ENCODE measurements at regions not wholly inside any gene's neighbourhood (a gene's known extent, or its start where the extent isn't known, plus 50 kb on each side); places are given as distances from the start of the nearest gene placed in this dataset.

GRCh38 chr18:59048378-59048777 lies 91.3 kb upstream of the SEC11C start:
- Histone ChIP-seq H3K23ac (ENCODE audit: insufficient read length) (no peak overlapping the region), H4K20me1 (replicated peaks in 1 of 2; ENCODE audit: control insufficient read depth in 1 of 2, insufficient read depth in 2 of 2, low read length in 2 of 2) (no peaks in the 10 kb centered on the region), H2BK120ac (replicated peaks; ENCODE audit: low read depth, low read length) (no peak overlapping the region), H2BK5ac (ENCODE audit: low read depth, low read length) (no peak overlapping the region), H3K27ac (ENCODE audit: low read depth, low read length) (no peak overlapping the region), H3K4me2 (ENCODE audit: insufficient read depth in 1 of 2, low read depth in 2 of 2, low read length in 2 of 2) (no peak overlapping the region; a peak in 1 of 4 replicates), H2BK12ac (ENCODE audit: low read depth, low read length) (no peak overlapping the region), H3K4me3 (ENCODE audit: extremely low read depth in 1 of 4, insufficient read depth in 2 of 4, low read depth in 3 of 4, low read length in 4 of 4) (no peak overlapping the region), H2BK20ac (ENCODE audit: low read length) (0 out of 2 replicates have a peak overlapping the region, but pooled peaks have one; percentile 77), H3K4me1 (replicated peaks in 1 of 4; ENCODE audit: control insufficient read depth in 3 of 4, insufficient read depth in 4 of 4, low read length in 3 of 4) (peaks cover 5 to 11% (median 7%) of the 10 kb centered on the region in 4 experiments), H2AFZ (ENCODE audit: low read length) (peak overlapping the region; percentile 36; the same call in 1 of the 2 replicates), H3K36me3 (ENCODE audit: control insufficient read depth in 2 of 4, insufficient read depth in 4 of 4, low read length in 3 of 4) (no peaks in the 10 kb centered on the region), H3K4ac (replicated peaks; ENCODE audit: insufficient read length, low read depth, low read length) (no peak overlapping the region), H3K79me1 (ENCODE audit: low read depth, low read length) (no peaks in the 10 kb centered on the region), H3K14ac (ENCODE audit: insufficient read length) (no peak overlapping the region), H3K27me3 (replicated peaks in 1 of 4; ENCODE audit: control insufficient read depth in 3 of 4, extremely low read depth in 1 of 4, insufficient read depth in 3 of 4, low read length in 3 of 4) (no peaks in the 10 kb centered on the region), H3K9ac (replicated peaks in 1 of 4; ENCODE audit: extremely low read depth in 1 of 4, low read depth in 3 of 4, low read length in 3 of 4) (no peak overlapping the region), H4K91ac (replicated peaks; ENCODE audit: insufficient read length, low read length) (no peak overlapping the region), H2AK5ac (ENCODE audit: low read depth, low read length) (no peak overlapping the region), H4K8ac (ENCODE audit: extremely low read depth, insufficient read depth, low read length) (no peak overlapping the region), H3K56ac (replicated peaks; ENCODE audit: insufficient read length, low read depth, low read length) (no peak overlapping the region), H3K9me3 (ENCODE audit: insufficient read depth in 2 of 2, low read depth in 1 of 2, low read length in 1 of 2) (no peaks in the 10 kb centered on the region), H4K5ac (ENCODE audit: insufficient read length, low read depth, low read length) (no peak overlapping the region), H2BK15ac (ENCODE audit: low read length) (no peak overlapping the region), H3K18ac (ENCODE audit: extremely low read depth, low read length) (no peak overlapping the region), H3K79me2 (ENCODE audit: control insufficient read depth in 1 of 2, insufficient read depth in 2 of 2, low read length in 2 of 2) (no peaks in the 10 kb centered on the region), H3K23me2 (ENCODE audit: low read depth, low read length) (no peaks in the 10 kb centered on the region)
- CTCF ChIA-PET (ENCODE audit: partially characterized antibody), result interaction anchor here (0.7 to 5.4 kb wide), 4 partner anchors 8 to 284 kb away, joined by 3 to 37 read pairs (median 4); no protein-coding TSS in a partner anchor
- DNase-seq (ENCODE audit: low read depth in 1 of 2, low spot score in 2 of 2) (no peak), FAIRE-seq (no peak)
- POLR2A ChIA-PET (ENCODE audit: partially characterized antibody), result no interaction called here
- 72% methylated on average over 7 of the region's 7 CpGs; no CpG with 5 or more reads in 1 of the 2 experiments for WGBS, 2 experiments (ENCODE audit: extremely low coverage in 1 of 2, insufficient coverage in 1 of 2, insufficient read length in 1 of 2, insufficient replicate concordance in 2 of 2, low coverage in 1 of 2, low lambda C conversion rate in 2 of 2, missing lambda C conversion rate in 1 of 2)
- TF ChIP-seq BRCA1 (IDR thresholded peaks at IDR 0.05; ENCODE audit: low read depth, low read length) (no peak), E2F6 (IDR thresholded peaks at IDR 0.05) (peak; percentile 55; the same call in 1 of the 2 replicates), CBX5 (IDR thresholded peaks at IDR 0.05; ENCODE audit: low read depth, low read length) (no peak), NANOG (IDR thresholded peaks at IDR 0.05; ENCODE audit: insufficient read depth, low read depth, low read length, poor library complexity, severe bottlenecking) (no peak), MAX (IDR thresholded peaks at IDR 0.05) (peak; percentile 81), POU5F1 (IDR thresholded peaks at IDR 0.05; ENCODE audit: low read depth, low read length) (no peak), RBBP5 (IDR thresholded peaks at IDR 0.05; ENCODE audit: borderline replicate concordance, low read depth, low read length) (no peak)
